ENCODE measurements at regions not wholly inside any gene's neighbourhood (a gene's known extent, or its start where the extent isn't known, plus 50 kb on each side); places are given as distances from the start of the nearest gene placed in this dataset.

DNA sequence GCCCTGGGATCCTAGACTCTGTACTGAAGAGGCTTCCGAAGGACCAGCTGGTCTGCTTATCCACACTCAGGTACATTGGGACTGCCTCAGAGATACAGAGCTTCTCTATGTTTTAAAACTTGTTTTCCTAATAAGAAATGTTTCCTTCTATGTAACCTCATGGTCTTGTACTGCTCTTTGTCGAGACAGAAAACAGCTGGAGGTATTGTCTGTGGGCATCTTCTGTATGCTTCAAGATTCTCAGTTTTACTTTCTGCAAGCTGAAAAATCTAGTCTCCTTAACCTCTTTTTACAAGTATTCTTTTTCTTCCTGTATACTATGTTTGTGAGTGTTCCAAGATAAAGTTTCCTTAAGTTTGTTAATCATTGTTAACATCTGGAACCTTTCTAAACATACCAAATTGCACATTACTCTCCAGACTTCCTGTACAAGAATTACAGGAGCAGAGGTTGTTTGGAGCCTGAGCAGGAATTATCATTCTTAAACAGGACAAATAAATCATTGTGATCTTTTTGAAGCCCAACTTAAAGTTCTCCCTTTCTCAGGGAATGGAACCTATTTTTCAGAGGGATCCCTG lies 358.3 kb upstream of the CFAP20DC start:
- TF ChIP-seq, protein P1, sequence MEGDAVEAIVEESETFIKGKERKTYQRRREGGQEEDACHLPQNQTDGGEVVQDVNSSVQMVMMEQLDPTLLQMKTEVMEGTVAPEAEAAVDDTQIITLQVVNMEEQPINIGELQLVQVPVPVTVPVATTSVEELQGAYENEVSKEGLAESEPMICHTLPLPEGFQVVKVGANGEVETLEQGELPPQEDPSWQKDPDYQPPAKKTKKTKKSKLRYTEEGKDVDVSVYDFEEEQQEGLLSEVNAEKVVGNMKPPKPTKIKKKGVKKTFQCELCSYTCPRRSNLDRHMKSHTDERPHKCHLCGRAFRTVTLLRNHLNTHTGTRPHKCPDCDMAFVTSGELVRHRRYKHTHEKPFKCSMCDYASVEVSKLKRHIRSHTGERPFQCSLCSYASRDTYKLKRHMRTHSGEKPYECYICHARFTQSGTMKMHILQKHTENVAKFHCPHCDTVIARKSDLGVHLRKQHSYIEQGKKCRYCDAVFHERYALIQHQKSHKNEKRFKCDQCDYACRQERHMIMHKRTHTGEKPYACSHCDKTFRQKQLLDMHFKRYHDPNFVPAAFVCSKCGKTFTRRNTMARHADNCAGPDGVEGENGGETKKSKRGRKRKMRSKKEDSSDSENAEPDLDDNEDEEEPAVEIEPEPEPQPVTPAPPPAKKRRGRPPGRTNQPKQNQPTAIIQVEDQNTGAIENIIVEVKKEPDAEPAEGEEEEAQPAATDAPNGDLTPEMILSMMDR (IDR thresholded peaks at IDR 0.05; ENCODE audit: insufficient read depth, low read length), result no peak
- no peak for TF ChIP-seq POLR2AphosphoS5 (IDR thresholded peaks at IDR 0.05; ENCODE audit: low read depth)

Measured in HL-60 (cell line).